ENCODE measurements at regions not wholly inside any gene's neighbourhood (a gene's known extent, or its start where the extent isn't known, plus 50 kb on each side); places are given as distances from the start of the nearest gene placed in this dataset.

GRCh38 chr4:135114079-135114478 is 912.5 kb upstream of the PABPC4L start:
- no peak for TF ChIP-seq CTCF (IDR thresholded peaks at IDR 0.05)
- TF ChIP-seq POLR2A (IDR thresholded peaks at IDR 0.05; ENCODE audit: low read depth), result no peak
- no peak for TF ChIP-seq POLR2AphosphoS5 (IDR thresholded peaks at IDR 0.05)
